Osteocyte (in vitro differentiated cells): ENCODE measurements at regions not wholly inside any gene's neighbourhood (a gene's known extent, or its start where the extent isn't known, plus 50 kb on each side); places are given as distances from the start of the nearest gene placed in this dataset.

ENCODE experiments used
- DNase-seq: peaks from one replicate; pipeline ENCODE4 v3.0.0; 2021; ENCODE audit warnings: mixed read lengths; ENCODE audit not compliant: unreplicated experiment; ENCODE audit errors: extremely low spot score
- H3K27ac Mint-ChIP-seq: one replicate; pipeline ENCODE4 v1.8.0; 2021; ENCODE audit warnings: mild to moderate bottlenecking, mixed read lengths; ENCODE audit not compliant: unreplicated experiment
- H3K27me3 Mint-ChIP-seq: one replicate; pipeline ENCODE4 v1.8.0; 2021; ENCODE audit warnings: mixed read lengths; ENCODE audit not compliant: unreplicated experiment
- H3K36me3 Mint-ChIP-seq: one replicate; pipeline ENCODE4 v1.8.0; 2021; ENCODE audit warnings: mixed read lengths; ENCODE audit not compliant: unreplicated experiment
- H3K4me1 Mint-ChIP-seq: one replicate; pipeline ENCODE4 v1.8.0; 2021; ENCODE audit warnings: mixed read lengths; ENCODE audit not compliant: unreplicated experiment
- H3K4me3 Mint-ChIP-seq: one replicate; pipeline ENCODE4 v1.8.0; 2021; ENCODE audit warnings: mild to moderate bottlenecking, moderate library complexity, mixed read lengths; ENCODE audit not compliant: unreplicated experiment
- H3K9me3 Mint-ChIP-seq: one replicate; pipeline ENCODE4 v1.8.0; 2021; ENCODE audit warnings: mixed read lengths; ENCODE audit not compliant: unreplicated experiment
- CTCF ChIP-seq: fragments of 200-600 bp; sonication (generic); IDR thresholded peaks from 2 replicates; pipeline ENCODE4 v1.5.0; 2021; ENCODE audit warnings: antibody characterized with exemption, mild to moderate bottlenecking, moderate library complexity

- Mint-ChIP-seq H3K4me1 (no peaks in the 10 kb centered on the region), H3K4me3 (no peak overlapping the region), H3K36me3 (peaks cover 4% of the 10 kb centered on the region), H3K27ac (no peak overlapping the region), H3K9me3 (peaks cover 55% of the 10 kb centered on the region), H3K27me3 (no peaks in the 10 kb centered on the region)
- no peak for TF ChIP-seq CTCF
- DNase-seq: no peak
Measured at GRCh38 chr10:130708465-130709070, 572.4 kb downstream of the GLRX3 start.

- no peak overlapping the region for H3K4me3 Mint-ChIP-seq
- no peaks in the 10 kb centered on the region for H3K4me1 Mint-ChIP-seq
- H3K27ac Mint-ChIP-seq: no peak overlapping the region
- peaks cover 46% of the 10 kb centered on the region for H3K9me3 Mint-ChIP-seq
- DNase-seq: no peak
- no peak for TF ChIP-seq CTCF
- peaks cover 4% of the 10 kb centered on the region for H3K36me3 Mint-ChIP-seq
- H3K27me3 Mint-ChIP-seq: no peaks in the 10 kb centered on the region
Measured at GRCh38 chr10:130709415-130709814, 573.2 kb downstream of the GLRX3 start.

- Mint-ChIP-seq H3K36me3 (peaks cover 4% of the 10 kb centered on the region), H3K9me3 (peaks cover 31% of the 10 kb centered on the region), H3K27ac (no peak overlapping the region)
Measured at GRCh38 chr10:130711072-130711471, 574.9 kb downstream of the GLRX3 start.

GRCh38 chr10:130713135-130713534 is 576.9 kb downstream of the GLRX3 start:
- no peak for TF ChIP-seq CTCF
- H3K4me1 Mint-ChIP-seq: no peaks in the 10 kb centered on the region
- H3K27me3 Mint-ChIP-seq: no peaks in the 10 kb centered on the region
- no peak overlapping the region for H3K4me3 Mint-ChIP-seq
- DNase-seq: no peak
- H3K27ac Mint-ChIP-seq: no peak overlapping the region
- H3K36me3 Mint-ChIP-seq: peaks cover 4% of the 10 kb centered on the region
- H3K9me3 Mint-ChIP-seq: peaks cover 44% of the 10 kb centered on the region

More at GRCh38 chr10:130711072-130711471, 574.9 kb downstream of the GLRX3 start:
- no peak for TF ChIP-seq CTCF
- H3K4me3 Mint-ChIP-seq: no peak overlapping the region
- no peaks in the 10 kb centered on the region for H3K4me1 Mint-ChIP-seq
- DNase-seq: no peak
- H3K27me3 Mint-ChIP-seq: no peaks in the 10 kb centered on the region

GRCh38 chr10:130713731-130714130 is 577.5 kb downstream of the GLRX3 start:
- Mint-ChIP-seq H3K36me3 (peaks cover 4% of the 10 kb centered on the region), H3K4me3 (no peak overlapping the region), H3K27me3 (no peaks in the 10 kb centered on the region), H3K4me1 (no peaks in the 10 kb centered on the region), H3K27ac (no peak overlapping the region), H3K9me3 (peaks cover 48% of the 10 kb centered on the region)
- DNase-seq: no peak
- no peak for TF ChIP-seq CTCF
